ENCODE measurements at regions not wholly inside any gene's neighbourhood (a gene's known extent, or its start where the extent isn't known, plus 50 kb on each side); places are given as distances from the start of the nearest gene placed in this dataset.

GRCh38 chr3:95926904-95927501, 887.4 kb upstream of the EPHA6 start:
- TF ChIP-seq CTCF (IDR thresholded peaks at IDR 0.05) (no peak), POLR2A (IDR thresholded peaks at IDR 0.05) (no peak)
